ENCODE measurements at regions not wholly inside any gene's neighbourhood (a gene's known extent, or its start where the extent isn't known, plus 50 kb on each side); places are given as distances from the start of the nearest gene placed in this dataset.

GRCh38 chr12:127078577-127079350 is 1188.2 kb upstream of the TMEM132C start:
- Histone ChIP-seq H2AFZ (ENCODE audit: low read length) (no peak overlapping the region), H3K36me3 (ENCODE audit: insufficient read depth, low read length) (no peaks in the 10 kb centered on the region), H3K27me3 (ENCODE audit: insufficient read depth, low read length) (no peaks in the 10 kb centered on the region), H3F3A (ENCODE audit: insufficient read depth, low read length) (no peaks in the 10 kb centered on the region), H4K20me1 (ENCODE audit: insufficient read depth, low read length) (no peaks in the 10 kb centered on the region), H3K79me2 (ENCODE audit: insufficient read depth, low read length) (no peaks in the 10 kb centered on the region), H3K4me3 (ENCODE audit: low read depth, low read length, poor library complexity, severe bottlenecking) (no peak overlapping the region), H3K9me2 (ENCODE audit: low read depth, low read length) (no peaks in the 10 kb centered on the region), H3K9me3 (ENCODE audit: low read length) (no peaks in the 10 kb centered on the region), H3K9ac (ENCODE audit: low read length) (no peak overlapping the region), H3K4me1 (ENCODE audit: insufficient read depth, low read length, severe bottlenecking) (peaks cover 10% of the 10 kb centered on the region), H3K27ac (ENCODE audit: low read depth, low read length, poor library complexity, severe bottlenecking) (no peak overlapping the region), H3K4me2 (ENCODE audit: low read length) (no peak overlapping the region)
- TF ChIP-seq CTCF (IDR thresholded peaks at IDR 0.05; ENCODE audit: low read length) = no peak

GRCh38 chr12:127079636-127080035 is 1187.3 kb upstream of the TMEM132C start:
- no peak overlapping the region for H3K4me3 ChIP-seq (ENCODE audit: low read depth, low read length, poor library complexity, severe bottlenecking)
- H3K36me3 ChIP-seq (ENCODE audit: insufficient read depth, low read length) = no peaks in the 10 kb centered on the region
- H3K4me2 ChIP-seq (ENCODE audit: low read length) = no peak overlapping the region
- no peaks in the 10 kb centered on the region for H3K9me3 ChIP-seq (ENCODE audit: low read length)
- no peak overlapping the region for H3K27ac ChIP-seq (ENCODE audit: low read depth, low read length, poor library complexity, severe bottlenecking)
- no peak overlapping the region for H2AFZ ChIP-seq (ENCODE audit: low read length)
- TF ChIP-seq EZH2 (IDR thresholded peaks at IDR 0.05; ENCODE audit: borderline replicate concordance, low read length) (no peak), CTCF (IDR thresholded peaks at IDR 0.05; ENCODE audit: low read length) (no peak)
- H3K79me2 ChIP-seq (ENCODE audit: insufficient read depth, low read length) = no peaks in the 10 kb centered on the region
- no peaks in the 10 kb centered on the region for H3K9me2 ChIP-seq (ENCODE audit: low read depth, low read length)
- H3K4me1 ChIP-seq (ENCODE audit: insufficient read depth, low read length, severe bottlenecking) = peaks cover 12% of the 10 kb centered on the region
- no peaks in the 10 kb centered on the region for H3F3A ChIP-seq (ENCODE audit: insufficient read depth, low read length)
- no peaks in the 10 kb centered on the region for H3K27me3 ChIP-seq (ENCODE audit: insufficient read depth, low read length)
- H3K9ac ChIP-seq (ENCODE audit: low read length) = no peak overlapping the region
- H4K20me1 ChIP-seq (ENCODE audit: insufficient read depth, low read length) = no peaks in the 10 kb centered on the region

GRCh38 chr12:127081058-127081457 is 1185.9 kb upstream of the TMEM132C start:
- Histone ChIP-seq H3K9me2 (ENCODE audit: low read depth, low read length) (no peaks in the 10 kb centered on the region), H3K36me3 (ENCODE audit: insufficient read depth, low read length) (no peaks in the 10 kb centered on the region), H3K9me3 (ENCODE audit: low read length) (no peaks in the 10 kb centered on the region), H3K79me2 (ENCODE audit: insufficient read depth, low read length) (no peaks in the 10 kb centered on the region), H3K4me1 (ENCODE audit: insufficient read depth, low read length, severe bottlenecking) (peaks cover 12% of the 10 kb centered on the region), H3K4me3 (ENCODE audit: low read depth, low read length, poor library complexity, severe bottlenecking) (no peak overlapping the region), H3K9ac (ENCODE audit: low read length) (no peak overlapping the region), H3F3A (ENCODE audit: insufficient read depth, low read length) (no peaks in the 10 kb centered on the region), H4K20me1 (ENCODE audit: insufficient read depth, low read length) (no peaks in the 10 kb centered on the region), H2AFZ (ENCODE audit: low read length) (no peak overlapping the region), H3K27me3 (ENCODE audit: insufficient read depth, low read length) (no peaks in the 10 kb centered on the region), H3K4me2 (ENCODE audit: low read length) (no peak overlapping the region), H3K27ac (ENCODE audit: low read depth, low read length, poor library complexity, severe bottlenecking) (no peak overlapping the region)
- TF ChIP-seq EZH2 (IDR thresholded peaks at IDR 0.05; ENCODE audit: borderline replicate concordance, low read length) = no peak
- TF ChIP-seq CTCF (IDR thresholded peaks at IDR 0.05; ENCODE audit: low read length) = no peak
